Osteoblast (primary cell): ENCODE measurements at regions not wholly inside any gene's neighbourhood (a gene's known extent, or its start where the extent isn't known, plus 50 kb on each side); places are given as distances from the start of the nearest gene placed in this dataset.
A peak's percentile ranks its signal among the peaks of the same experiment; 100 is the strongest.
"Not testable (repeated sequence)": the region's sequence is repeated elsewhere in the genome, so short reads cannot be mapped to it uniquely, and the experiment has no call there.

Source experiments
- DNase-seq: peaks from one replicate; pipeline ENCODE4 v3.0.0; 2011; ENCODE audit warnings: low spot score, mixed read lengths; ENCODE audit not compliant: insufficient read length; ENCODE audit errors: missing footprints
- H2AFZ ChIP-seq: 2 replicates; pipeline ENCODE4 v1.6.0; 2011; ENCODE audit warnings: mild to moderate bottlenecking, low read length
- H3K27ac ChIP-seq: 2 replicates; pipeline ENCODE4 v1.5.1; 2011; ENCODE audit warnings: mild to moderate bottlenecking, low read depth, low read length, moderate library complexity
- H3K27me3 ChIP-seq: 2 replicates; pipeline ENCODE4 v1.6.0; 2012; ENCODE audit warnings: mild to moderate bottlenecking, control low read depth, inconsistent platforms, low read length, moderate library complexity; ENCODE audit not compliant: insufficient read depth
- H3K36me3 ChIP-seq: 2 replicates; pipeline ENCODE4 v1.5.1; 2011; ENCODE audit warnings: mild to moderate bottlenecking, low read length, control low read depth, moderate library complexity; ENCODE audit not compliant: insufficient read depth
- H3K4me1 ChIP-seq: 2 replicates; pipeline ENCODE4 v1.5.1; 2011; ENCODE audit warnings: mild to moderate bottlenecking, low read length, control low read depth, moderate library complexity; ENCODE audit not compliant: insufficient read depth
- H3K4me2 ChIP-seq: 2 replicates; pipeline ENCODE4 v1.6.0; 2011; ENCODE audit warnings: mild to moderate bottlenecking, low read length; ENCODE audit not compliant: insufficient read depth
- H3K4me3 ChIP-seq: fragments of 200-600 bp; sonication (generic); 3 replicates; pipeline ENCODE4 v1.5.1; 2012; ENCODE audit warnings: mild to moderate bottlenecking, low read length, inconsistent platforms; ENCODE audit not compliant: insufficient read depth
- H3K79me2 ChIP-seq: 2 replicates; pipeline ENCODE4 v1.6.0; 2012; ENCODE audit warnings: mild to moderate bottlenecking, low read length, control low read depth, inconsistent platforms; ENCODE audit not compliant: insufficient read depth
- H3K9me3 ChIP-seq: 2 replicates; pipeline ENCODE4 v1.5.1; 2011; ENCODE audit warnings: low read depth, low read length, control low read depth
- H4K20me1 ChIP-seq: 2 replicates; pipeline ENCODE4 v1.6.0; 2012; ENCODE audit warnings: mild to moderate bottlenecking, low read length, control low read depth; ENCODE audit not compliant: insufficient read depth
- TF ChIP-seq, protein P1 (sequence below): IDR thresholded peaks from 2 replicates; pipeline ENCODE4 v1.5.1; 2011; ENCODE audit warnings: mild to moderate bottlenecking, low read depth, low read length, moderate library complexity; ENCODE audit errors: extremely low read depth

DNA sequence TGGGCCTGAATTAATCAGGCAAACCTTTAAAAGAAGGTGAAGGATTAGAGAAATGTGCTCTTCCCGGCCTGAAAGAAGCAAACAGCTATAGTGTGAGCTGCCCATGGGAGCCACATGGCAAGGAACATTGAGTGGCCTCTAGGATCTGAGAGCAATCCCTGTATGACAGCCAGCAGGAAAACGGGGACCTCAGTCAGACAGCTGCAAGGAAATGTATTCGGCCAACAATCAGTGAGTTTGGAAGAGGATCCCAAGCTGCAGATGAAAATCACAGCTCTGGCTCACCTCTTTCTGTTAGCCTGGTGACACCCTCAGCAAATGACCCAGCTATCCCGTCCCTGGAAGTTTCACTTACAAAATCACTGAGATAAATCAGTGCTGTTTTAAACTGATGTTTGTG is 309.2 kb downstream of the SH3GL2 start:
- H3K9me3 ChIP-seq, result no peaks in the 10 kb centered on the region
- H3K4me1 ChIP-seq, result no peaks in the 10 kb centered on the region
- no peak overlapping the region for H2AFZ ChIP-seq
- no peaks in the 10 kb centered on the region for H3K27me3 ChIP-seq
- no peaks in the 10 kb centered on the region for H4K20me1 ChIP-seq
- H3K79me2 ChIP-seq, result no peaks in the 10 kb centered on the region
- TF ChIP-seq, protein P1, sequence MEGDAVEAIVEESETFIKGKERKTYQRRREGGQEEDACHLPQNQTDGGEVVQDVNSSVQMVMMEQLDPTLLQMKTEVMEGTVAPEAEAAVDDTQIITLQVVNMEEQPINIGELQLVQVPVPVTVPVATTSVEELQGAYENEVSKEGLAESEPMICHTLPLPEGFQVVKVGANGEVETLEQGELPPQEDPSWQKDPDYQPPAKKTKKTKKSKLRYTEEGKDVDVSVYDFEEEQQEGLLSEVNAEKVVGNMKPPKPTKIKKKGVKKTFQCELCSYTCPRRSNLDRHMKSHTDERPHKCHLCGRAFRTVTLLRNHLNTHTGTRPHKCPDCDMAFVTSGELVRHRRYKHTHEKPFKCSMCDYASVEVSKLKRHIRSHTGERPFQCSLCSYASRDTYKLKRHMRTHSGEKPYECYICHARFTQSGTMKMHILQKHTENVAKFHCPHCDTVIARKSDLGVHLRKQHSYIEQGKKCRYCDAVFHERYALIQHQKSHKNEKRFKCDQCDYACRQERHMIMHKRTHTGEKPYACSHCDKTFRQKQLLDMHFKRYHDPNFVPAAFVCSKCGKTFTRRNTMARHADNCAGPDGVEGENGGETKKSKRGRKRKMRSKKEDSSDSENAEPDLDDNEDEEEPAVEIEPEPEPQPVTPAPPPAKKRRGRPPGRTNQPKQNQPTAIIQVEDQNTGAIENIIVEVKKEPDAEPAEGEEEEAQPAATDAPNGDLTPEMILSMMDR, result no peak
- H3K27ac ChIP-seq, result no peak overlapping the region
- DNase-seq, result no peak
- no peak overlapping the region for H3K4me3 ChIP-seq
- H3K4me2 ChIP-seq, result no peak overlapping the region
- H3K36me3 ChIP-seq, result no peaks in the 10 kb centered on the region

DNA sequence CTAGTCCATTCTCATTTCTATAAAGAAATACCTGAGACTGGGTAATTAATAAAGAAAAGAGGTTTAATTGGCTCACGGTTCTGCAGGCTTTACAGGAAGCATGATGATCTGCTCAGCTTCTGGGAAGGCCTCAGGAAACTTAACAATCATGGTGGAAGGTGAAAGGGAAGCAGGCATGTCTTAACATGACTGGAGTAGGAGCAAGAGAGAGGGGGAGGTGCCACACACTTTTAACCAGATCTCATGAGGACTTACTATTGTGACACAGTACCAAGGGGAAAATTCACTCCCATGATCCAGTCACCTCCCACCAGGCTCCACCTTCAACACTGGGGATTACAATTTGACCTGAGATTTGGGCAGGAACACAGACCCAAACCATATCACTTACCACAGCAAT is 310.1 kb downstream of the SH3GL2 start:
- H3K79me2 ChIP-seq, H3K27me3 ChIP-seq, H3K4me3 ChIP-seq, H2AFZ ChIP-seq, H4K20me1 ChIP-seq, H3K4me1 ChIP-seq, H3K4me2 ChIP-seq, H3K9me3 ChIP-seq, DNase-seq, H3K36me3 ChIP-seq, H3K27ac ChIP-seq: not testable (repeated sequence)

DNA sequence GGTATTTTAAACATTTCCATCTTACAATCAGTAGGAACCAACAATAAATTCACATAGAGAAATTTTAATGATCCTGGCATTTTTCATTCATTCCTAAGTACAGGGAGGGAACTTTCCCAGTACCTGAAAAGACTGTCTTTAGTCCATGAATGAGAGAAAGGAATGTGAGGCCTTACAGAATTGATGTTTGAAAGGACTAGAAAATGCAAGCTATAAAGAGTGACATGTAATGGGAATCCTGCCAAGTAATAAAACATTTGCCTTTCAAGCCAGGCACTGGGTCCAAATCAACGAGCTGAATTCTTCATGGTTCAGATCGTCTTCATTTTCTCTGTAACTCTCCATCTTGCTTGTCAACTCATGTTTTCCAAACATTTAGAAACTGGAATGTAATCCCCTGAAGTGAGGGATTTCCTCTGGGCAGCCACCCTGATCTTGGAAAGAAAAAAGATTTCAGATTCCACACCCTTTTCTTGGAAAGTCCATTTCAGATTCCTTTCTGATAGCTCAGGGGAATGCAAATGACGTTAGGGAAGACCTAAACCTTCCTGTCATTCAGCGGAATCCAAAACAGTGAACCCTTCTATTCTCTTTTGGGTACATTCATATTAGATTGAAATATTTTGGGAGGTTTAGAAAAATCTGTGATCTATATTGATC is 315.8 kb downstream of the SH3GL2 start:
- Histone ChIP-seq H3K27ac (no peak overlapping the region), H3K4me1 (no peaks in the 10 kb centered on the region), H3K36me3 (no peaks in the 10 kb centered on the region), H3K27me3 (no peaks in the 10 kb centered on the region), H4K20me1 (no peaks in the 10 kb centered on the region), H2AFZ (no peak overlapping the region), H3K4me3 (no peak overlapping the region), H3K4me2 (no peak overlapping the region), H3K79me2 (no peaks in the 10 kb centered on the region), H3K9me3 (no peaks in the 10 kb centered on the region)
- TF ChIP-seq, protein P1, result no peak
- no peak for DNase-seq

DNA sequence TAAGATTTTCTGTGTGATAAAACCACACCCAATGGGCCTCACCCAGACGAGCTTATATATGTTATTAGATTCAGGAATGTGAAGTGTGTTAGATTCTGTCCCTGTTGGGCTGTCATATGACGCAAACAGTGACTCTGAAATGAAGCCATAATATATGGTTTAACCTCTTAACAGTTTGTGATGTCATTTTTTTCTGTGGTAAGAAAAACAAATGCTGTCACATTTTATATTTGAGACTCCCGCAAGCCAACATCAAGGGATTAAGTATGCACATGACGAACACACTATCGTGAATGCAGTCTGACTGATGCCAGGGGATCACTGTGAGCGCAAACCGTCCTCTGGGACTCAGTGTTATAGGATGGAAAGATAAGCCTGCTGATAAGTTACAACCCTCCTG is 321.7 kb downstream of the SH3GL2 start:
- H3K9me3 ChIP-seq, result no peaks in the 10 kb centered on the region
- H2AFZ ChIP-seq, result no peak overlapping the region
- TF ChIP-seq, protein P1, result no peak
- no peaks in the 10 kb centered on the region for H3K36me3 ChIP-seq
- no peak overlapping the region for H3K4me3 ChIP-seq
- DNase-seq, result peak; percentile 30
- H3K4me1 ChIP-seq, result no peaks in the 10 kb centered on the region
- H3K4me2 ChIP-seq, result no peak overlapping the region
- no peaks in the 10 kb centered on the region for H3K79me2 ChIP-seq
- peaks cover 11% of the 10 kb centered on the region for H3K27me3 ChIP-seq
- H4K20me1 ChIP-seq, result no peaks in the 10 kb centered on the region
- no peak overlapping the region for H3K27ac ChIP-seq
